Activated CD4-positive, alpha-beta T cell treated with anti-CD3 and anti-CD28 coated beads, Interleukin-2, amount 10 ng/mL, durations not matched to agents 24 days and 14 days (primary cell): ENCODE measurements at regions not wholly inside any gene's neighbourhood (a gene's known extent, or its start where the extent isn't known, plus 50 kb on each side); places are given as distances from the start of the nearest gene placed in this dataset.
A peak's percentile ranks its signal among the peaks of the same experiment; 100 is the strongest.

Experiments
- DNase-seq: peaks from one replicate; pipeline ENCODE4 v3.0.0; 2022
- H3K27ac Mint-ChIP-seq: one replicate; pipeline ENCODE4 v1.8.0; 2022; ENCODE audit warnings: mild to moderate bottlenecking, mixed read lengths
- H3K27me3 Mint-ChIP-seq: one replicate; pipeline ENCODE4 v1.8.0; 2022; ENCODE audit warnings: mixed read lengths
- H3K36me3 Mint-ChIP-seq: one replicate; pipeline ENCODE4 v1.8.0; 2022; ENCODE audit warnings: low read depth, mild to moderate bottlenecking, mixed read lengths
- H3K4me1 Mint-ChIP-seq: one replicate; pipeline ENCODE4 v1.8.0; 2021; ENCODE audit warnings: mixed read lengths
- H3K4me3 Mint-ChIP-seq: one replicate; pipeline ENCODE4 v1.8.0; 2022; ENCODE audit warnings: mild to moderate bottlenecking, moderate library complexity, mixed read lengths
- H3K9me3 Mint-ChIP-seq: one replicate; pipeline ENCODE4 v1.8.0; 2021; ENCODE audit warnings: mixed read lengths
- intact Hi-C: fragments of 100-400 bp; cut with micrococcal nuclease; formaldehyde crosslinking; loops from one replicate; pipeline ENCODE4 v1.15.1; 2023

- no peaks in the 10 kb centered on the region for H3K36me3 Mint-ChIP-seq
- no peak overlapping the region for H3K4me3 Mint-ChIP-seq
- intact Hi-C loops, result loop anchor here (5.0 to 10.0 kb wide), 2 partner anchors 108 to 370 kb away; partner anchors contain the start of gene PURA
- no peak for DNase-seq
- peaks cover 35% of the 10 kb centered on the region for H3K27me3 Mint-ChIP-seq
- peaks cover 29% of the 10 kb centered on the region for H3K4me1 Mint-ChIP-seq
- H3K27ac Mint-ChIP-seq, result no peak overlapping the region
- no peaks in the 10 kb centered on the region for H3K9me3 Mint-ChIP-seq
Measured at GRCh38 chr5:139745132-139745799, 50.3 kb upstream of the PSD2 start.

GRCh38 chr5:139745800-139746690 lies 49.6 kb upstream of the PSD2 start:
- intact Hi-C loops, result loop anchor here (2.0 to 10.0 kb wide), 3 partner anchors 35 to 369 kb away; partner anchors contain the start of gene PURA
- no peaks in the 10 kb centered on the region for H3K9me3 Mint-ChIP-seq
- peak; percentile 76 for DNase-seq
- H3K4me1 Mint-ChIP-seq, result peaks cover 29% of the 10 kb centered on the region
- H3K36me3 Mint-ChIP-seq, result no peaks in the 10 kb centered on the region
- H3K27me3 Mint-ChIP-seq, result peaks cover 39% of the 10 kb centered on the region
- no peak overlapping the region for H3K27ac Mint-ChIP-seq
- peak overlapping the region; percentile 82 for H3K4me3 Mint-ChIP-seq
